ENCODE measurements at regions not wholly inside any gene's neighbourhood (a gene's known extent, or its start where the extent isn't known, plus 50 kb on each side); places are given as distances from the start of the nearest gene placed in this dataset.

GRCh38 chr3:13235079-13235478 lies 161.8 kb upstream of the IQSEC1 start:
- H3K36me3 ChIP-seq (ENCODE audit: insufficient read depth, low read length), result no peaks in the 10 kb centered on the region
- ChIA-PET CTCF (no interaction called here), POLR2A (no interaction called here)
- Mint-ChIP-seq H3K9me3 (no peaks in the 10 kb centered on the region), H3K27me3 (peaks cover 11% of the 10 kb centered on the region), H3K36me3 (ENCODE audit: low read depth) (no peaks in the 10 kb centered on the region), H3K27ac (no peak overlapping the region), H3K4me3 (peak overlapping the region; percentile 25), H3K4me1 (ENCODE audit: low read depth) (peaks cover 24% of the 10 kb centered on the region)
- peaks cover 0 to 6% of the 10 kb centered on the region in 2 experiments for H3K27me3 ChIP-seq (ENCODE audit: control insufficient read depth in 1 of 2, insufficient read depth in 2 of 2, low read length in 2 of 2)
- H3K4me3 ChIP-seq (ENCODE audit: low read length), result no peak overlapping the region
- ATAC-seq (ENCODE audit: poor library complexity) (no peak), DNase-seq (peak in 1 of 14 experiments; percentile 53)
- no peak overlapping the region for H3K27ac ChIP-seq (ENCODE audit: low read depth in 1 of 2, low read length in 2 of 2)
- intact Hi-C loops (cut with DNase I, micrococcal nuclease), result no loop called here
- no peak for TF ChIP-seq CTCF (IDR thresholded peaks at IDR 0.05)
- H3K4me1 ChIP-seq (ENCODE audit: insufficient read depth, low read length), result peaks cover 32% of the 10 kb centered on the region
- H3K9me3 ChIP-seq (ENCODE audit: control insufficient read depth in 1 of 2, insufficient read depth in 1 of 2, low read length in 2 of 2), result no peaks in the 10 kb centered on the region

GRCh38 chr3:13234666-13235065 lies 161.4 kb upstream of the IQSEC1 start:
- H3K36me3 Mint-ChIP-seq (ENCODE audit: low read depth), result no peaks in the 10 kb centered on the region
- ChIA-PET POLR2A (no interaction called here), CTCF (no interaction called here)
- no peaks in the 10 kb centered on the region for H3K36me3 ChIP-seq (ENCODE audit: insufficient read depth, low read length)
- H3K9me3 ChIP-seq (ENCODE audit: control insufficient read depth in 1 of 2, insufficient read depth in 1 of 2, low read length in 2 of 2), result no peaks in the 10 kb centered on the region
- peaks cover 11% of the 10 kb centered on the region for H3K27me3 Mint-ChIP-seq
- H3K27ac Mint-ChIP-seq, result no peak overlapping the region
- H3K4me3 ChIP-seq (ENCODE audit: low read length), result no peak overlapping the region
- intact Hi-C loops (cut with DNase I, micrococcal nuclease), result no loop called here
- H3K4me1 Mint-ChIP-seq (ENCODE audit: low read depth), result peaks cover 24% of the 10 kb centered on the region
- H3K27me3 ChIP-seq (ENCODE audit: control insufficient read depth in 1 of 2, insufficient read depth in 2 of 2, low read length in 2 of 2), result peaks cover 0 to 6% of the 10 kb centered on the region in 2 experiments
- no peaks in the 10 kb centered on the region for H3K9me3 Mint-ChIP-seq
- H3K4me1 ChIP-seq (ENCODE audit: insufficient read depth, low read length), result peaks cover 32% of the 10 kb centered on the region
- TF ChIP-seq CTCF (IDR thresholded peaks at IDR 0.05), result no peak
- ATAC-seq (ENCODE audit: poor library complexity) (no peak), DNase-seq (peak in 1 of 14 experiments; percentile 1)
- peak overlapping the region; percentile 4 for H3K4me3 Mint-ChIP-seq
- no peak overlapping the region for H3K27ac ChIP-seq (ENCODE audit: low read depth in 1 of 2, low read length in 2 of 2)

- Mint-ChIP-seq H3K4me3 (no peak overlapping the region), H3K36me3 (ENCODE audit: low read depth) (no peaks in the 10 kb centered on the region), H3K27ac (no peak overlapping the region), H3K27me3 (peaks cover 11% of the 10 kb centered on the region), H3K9me3 (no peaks in the 10 kb centered on the region), H3K4me1 (ENCODE audit: low read depth) (peaks cover 24% of the 10 kb centered on the region)
- H3K36me3 ChIP-seq (ENCODE audit: insufficient read depth, low read length), result no peaks in the 10 kb centered on the region
- ChIA-PET POLR2A (no interaction called here), CTCF (no interaction called here)
- peaks cover 32% of the 10 kb centered on the region for H3K4me1 ChIP-seq (ENCODE audit: insufficient read depth, low read length)
- DNase-seq (peak in 3 of 14 experiments; percentile 17 to 40 (median 19)), ATAC-seq (ENCODE audit: poor library complexity) (no peak)
- no peak overlapping the region for H3K27ac ChIP-seq (ENCODE audit: low read depth in 1 of 2, low read length in 2 of 2)
- no peak overlapping the region for H3K4me3 ChIP-seq (ENCODE audit: low read length)
- TF ChIP-seq CTCF (IDR thresholded peaks at IDR 0.05), result no peak
- H3K9me3 ChIP-seq (ENCODE audit: control insufficient read depth in 1 of 2, insufficient read depth in 1 of 2, low read length in 2 of 2), result no peaks in the 10 kb centered on the region
- peaks cover 0 to 6% of the 10 kb centered on the region in 2 experiments for H3K27me3 ChIP-seq (ENCODE audit: control insufficient read depth in 1 of 2, insufficient read depth in 2 of 2, low read length in 2 of 2)
- intact Hi-C loops (cut with DNase I, micrococcal nuclease), result no loop called here
Measured at GRCh38 chr3:13233487-13234485, 160.6 kb upstream of the IQSEC1 start.
